HG02798 (cell line): ENCODE measurements at regions not wholly inside any gene's neighbourhood (a gene's known extent, or its start where the extent isn't known, plus 50 kb on each side); places are given as distances from the start of the nearest gene placed in this dataset.
"Not testable (repeated sequence)": the region's sequence is repeated elsewhere in the genome, so short reads cannot be mapped to it uniquely, and the experiment has no call there.

Experiments used
- ATAC-seq: cut with Tn5 transposase; IDR thresholded peaks from one replicate; pipeline ENCODE4 v1.9.1; 2021; ENCODE audit warnings: mild to moderate bottlenecking; ENCODE audit not compliant: unreplicated experiment, poor library complexity

- no peak for ATAC-seq
Measured at GRCh38 chrX:68980906-68981616, 152.2 kb downstream of the EFNB1 start.

GRCh38 chrX:68978655-68979054 lies 149.8 kb downstream of the EFNB1 start:
- ATAC-seq, result no peak

GRCh38 chrX:68978255-68978654 lies 149.4 kb downstream of the EFNB1 start:
- no peak for ATAC-seq

GRCh38 chrX:68953331-68953730 lies 124.5 kb downstream of the EFNB1 start:
- no peak for ATAC-seq

GRCh38 chrX:68951942-68952619 lies 123.3 kb downstream of the EFNB1 start:
- not testable (repeated sequence) for ATAC-seq

- no peak for ATAC-seq
Measured at GRCh38 chrX:68950937-68951336, 122.1 kb downstream of the EFNB1 start.

- ATAC-seq, result no peak
Measured at GRCh38 chrX:68947882-68948605, 119.2 kb downstream of the EFNB1 start.

- ATAC-seq, result no peak
Measured at GRCh38 chrX:68945603-68946228, 116.9 kb downstream of the EFNB1 start.

GRCh38 chrX:68945081-68945602 lies 116.3 kb downstream of the EFNB1 start:
- no peak for ATAC-seq

GRCh38 chrX:68944211-68944610 lies 115.4 kb downstream of the EFNB1 start:
- ATAC-seq, result no peak

GRCh38 chrX:68942840-68943239 lies 114.0 kb downstream of the EFNB1 start:
- no peak for ATAC-seq

- no peak for ATAC-seq
Measured at GRCh38 chrX:68942104-68942503, 113.3 kb downstream of the EFNB1 start.

- ATAC-seq, result no peak
Measured at GRCh38 chrX:68941385-68941952, 112.6 kb downstream of the EFNB1 start.

- no peak for ATAC-seq
Measured at GRCh38 chrX:68940601-68941000, 111.8 kb downstream of the EFNB1 start.

GRCh38 chrX:68939868-68940267 lies 111.0 kb downstream of the EFNB1 start:
- ATAC-seq, result no peak

GRCh38 chrX:68938244-68939004 lies 109.6 kb downstream of the EFNB1 start:
- ATAC-seq, result no peak

- ATAC-seq, result no peak
Measured at GRCh38 chrX:68937581-68937980, 108.8 kb downstream of the EFNB1 start.

GRCh38 chrX:68936608-68937007 lies 107.8 kb downstream of the EFNB1 start:
- no peak for ATAC-seq

GRCh38 chrX:68936126-68936525 lies 107.3 kb downstream of the EFNB1 start:
- ATAC-seq, result no peak

- no peak for ATAC-seq
Measured at GRCh38 chrX:68935362-68935761, 106.5 kb downstream of the EFNB1 start.
